ENCODE measurements at regions not wholly inside any gene's neighbourhood (a gene's known extent, or its start where the extent isn't known, plus 50 kb on each side); places are given as distances from the start of the nearest gene placed in this dataset.
A peak's percentile ranks its signal among the peaks of the same experiment; 100 is the strongest.

- Histone ChIP-seq H3K9ac (ENCODE audit: insufficient read depth in 1 of 2, low read length in 2 of 2) (no peak overlapping the region), H3K9me3 (ENCODE audit: control insufficient read depth in 4 of 4, insufficient read depth in 3 of 4, low read length in 3 of 4) (no peaks in the 10 kb centered on the region), H3K4me1 (ENCODE audit: control insufficient read depth in 5 of 5, insufficient read depth in 5 of 5, low read length in 5 of 5) (peaks cover 0 to 3% (median 0%) of the 10 kb centered on the region in 5 donors), H3K27me3 (ENCODE audit: control insufficient read depth in 3 of 3, insufficient read depth in 3 of 3, low read length in 2 of 3) (no peaks in the 10 kb centered on the region), H3K27ac (ENCODE audit: low read depth in 1 of 2, low read length in 1 of 2) (no peak overlapping the region), H3K36me3 (ENCODE audit: control insufficient read depth in 4 of 4, insufficient read depth in 4 of 4, low read length in 4 of 4) (no peaks in the 10 kb centered on the region), H3K4me3 (no peak overlapping the region)
- TF ChIP-seq CTCF (IDR thresholded peaks at IDR 0.05; ENCODE audit: control extremely low read depth, extremely low read depth) = no peak
- ATAC-seq (ENCODE audit: insufficient read depth, low FRiP score) (no peak), DNase-seq (peak in 2 of 3 donors; percentile 53 to 67)
- 72 to 87% methylated on average over 3 of the region's 3 CpGs for WGBS, 2 donors
Observed at GRCh38 chr5:128757196-128757959, 207.9 kb upstream of the SLC27A6 start.

GRCh38 chr5:128762661-128763306, 202.5 kb upstream of the SLC27A6 start:
- ATAC-seq (ENCODE audit: insufficient read depth, low FRiP score) (no peak), DNase-seq (no peak)
- Histone ChIP-seq H3K9me3 (ENCODE audit: control insufficient read depth in 4 of 4, insufficient read depth in 3 of 4, low read length in 3 of 4) (no peaks in the 10 kb centered on the region), H3K4me1 (ENCODE audit: control insufficient read depth in 5 of 5, insufficient read depth in 5 of 5, low read length in 5 of 5) (peaks cover 0 to 19% (median 5%) of the 10 kb centered on the region in 5 donors), H3K9ac (ENCODE audit: insufficient read depth in 1 of 2, low read length in 2 of 2) (no peak overlapping the region), H3K27ac (ENCODE audit: low read depth in 1 of 2, low read length in 1 of 2) (no peak overlapping the region), H3K4me3 (no peak overlapping the region), H3K36me3 (ENCODE audit: control insufficient read depth in 4 of 4, insufficient read depth in 4 of 4, low read length in 4 of 4) (no peaks in the 10 kb centered on the region), H3K27me3 (ENCODE audit: control insufficient read depth in 3 of 3, insufficient read depth in 3 of 3, low read length in 2 of 3) (no peaks in the 10 kb centered on the region)
- WGBS, 2 donors = 83 to 88% methylated on average over 10 of the region's 10 CpGs
- no peak for TF ChIP-seq CTCF (IDR thresholded peaks at IDR 0.05; ENCODE audit: control extremely low read depth, extremely low read depth)

- Histone ChIP-seq H3K4me1 (ENCODE audit: control insufficient read depth in 5 of 5, insufficient read depth in 5 of 5, low read length in 5 of 5) (peaks cover 0 to 19% (median 5%) of the 10 kb centered on the region in 5 donors), H3K27ac (ENCODE audit: low read depth in 1 of 2, low read length in 1 of 2) (no peak overlapping the region), H3K27me3 (ENCODE audit: control insufficient read depth in 3 of 3, insufficient read depth in 3 of 3, low read length in 2 of 3) (no peaks in the 10 kb centered on the region), H3K9ac (ENCODE audit: insufficient read depth in 1 of 2, low read length in 2 of 2) (no peak overlapping the region), H3K4me3 (no peak overlapping the region), H3K36me3 (ENCODE audit: control insufficient read depth in 4 of 4, insufficient read depth in 4 of 4, low read length in 4 of 4) (no peaks in the 10 kb centered on the region), H3K9me3 (ENCODE audit: control insufficient read depth in 4 of 4, insufficient read depth in 3 of 4, low read length in 3 of 4) (no peaks in the 10 kb centered on the region)
- peak; percentile 63 to 85 (median 77) for DNase-seq
- no peak for ATAC-seq (ENCODE audit: insufficient read depth, low FRiP score)
- WGBS, 2 donors = 63 to 86% methylated on average over 2 of the region's 2 CpGs
- TF ChIP-seq CTCF (IDR thresholded peaks at IDR 0.05; ENCODE audit: control extremely low read depth, extremely low read depth) = no peak
Observed at GRCh38 chr5:128763321-128763720, 202.0 kb upstream of the SLC27A6 start.

All from lung (tissue), 11 donors.